ENCODE measurements at regions not wholly inside any gene's neighbourhood (a gene's known extent, or its start where the extent isn't known, plus 50 kb on each side); places are given as distances from the start of the nearest gene placed in this dataset.

GRCh38 chrX:7711167-7711566 is 131.8 kb upstream of the VCX start:
- TF ChIP-seq CTCF (IDR thresholded peaks at IDR 0.05) = no peak
- TF ChIP-seq POLR2A (IDR thresholded peaks at IDR 0.05) = no peak

Measured in body of pancreas (tissue), 4 donors.